Ovary (tissue), 7 donors: ENCODE measurements at regions not wholly inside any gene's neighbourhood (a gene's known extent, or its start where the extent isn't known, plus 50 kb on each side); places are given as distances from the start of the nearest gene placed in this dataset.

Source experiments
- DNase-seq, 5 donors: peaks; one replicate each; pipeline ENCODE4 v3.0.0-alpha.2; 2019 to 2020
- H3K27ac ChIP-seq, 2 donors: fragments of 200-600 bp; one replicate each; pipeline versions ENCODE4 v1.5.1 to v1.8.0; 2019 to 2022
- H3K27me3 ChIP-seq: fragments of 200-600 bp; one replicate; pipeline ENCODE4 v1.8.0; 2022
- H3K36me3 ChIP-seq: fragments of 200-600 bp; sonication (generic); one replicate; pipeline ENCODE4 v1.5.1; 2019
- H3K4me1 ChIP-seq: one replicate; pipeline ENCODE4 v1.8.1; 2013; ENCODE audit warnings: mild to moderate bottlenecking, moderate library complexity; ENCODE audit not compliant: insufficient read depth
- H3K4me3 ChIP-seq: fragments of 200-600 bp; sonication (generic); one replicate; pipeline ENCODE4 v1.5.1; 2017
- H3K9me3 ChIP-seq, 2 donors: fragments of 200-600 bp in 1 of 2; sonication (generic) in 1 of 2; one replicate each; pipeline versions ENCODE4 v1.5.1 to v1.8.1; 2013 to 2019; ENCODE audit warnings: mild to moderate bottlenecking in 1 of 2, moderate library complexity in 1 of 2
- CTCF ChIP-seq, 3 donors: fragments of 450-650 bp in 2 of 3; fragments of 200-600 bp in 1 of 3; IDR thresholded peaks; one replicate each; pipeline versions ENCODE4 v1.5.1 to v1.8.0; 2016 to 2022; ENCODE audit warnings: antibody characterized with exemption in 3 of 3, mild to moderate bottlenecking in 1 of 3
- EP300 ChIP-seq: sonication (generic); formaldehyde crosslinking; IDR thresholded peaks from one replicate; pipeline ENCODE4 v1.6.1; 2017; ENCODE audit warnings: antibody characterized with exemption
- POLR2A ChIP-seq: fragments of 450-650 bp; IDR thresholded peaks from one replicate; pipeline ENCODE4 v1.6.1; 2017; ENCODE audit warnings: antibody characterized with exemption, mild to moderate bottlenecking, moderate library complexity
- WGBS, 3 donors: extraction: QIAGEN DNeasy Blood & Tissue Kit in 1 of 3; methylation state at CpG; one replicate each; pipeline versions ENCODE4 v1.1.5 to v1.1.7; 2013 to 2017; 5-methylcytosine and 5-hydroxymethylcytosine counted together
- intact Hi-C, 4 donors: fragments of 100-400 bp; cut with DNase I; formaldehyde crosslinking; loops; one replicate each; pipeline versions ENCODE4 v1.11.0 to v1.15.1; 2022 to 2023
- donor health status: DM: no; HTN: no; CAD: no; lungs with moderate emphysema.
- donor health status: DM: no; HTN: no; CAD: no.
- donor health status: Bipolar disorder and iron deficiency.
- donor health status: DM: no; HTN: no; CAD: no.
- donor health status: DM: yes; HTN: yes; CAD: no.

GRCh38 chr5:167770461-167770860 lies 521.0 kb upstream of the WWC1 start:
- Histone ChIP-seq H3K4me1 (no peaks in the 10 kb centered on the region), H3K27ac (no peak overlapping the region), H3K36me3 (no peaks in the 10 kb centered on the region), H3K9me3 (no peaks in the 10 kb centered on the region), H3K4me3 (no peak overlapping the region), H3K27me3 (no peaks in the 10 kb centered on the region)
- TF ChIP-seq CTCF (IDR thresholded peaks at IDR 0.05), result no peak
- TF ChIP-seq EP300, result no peak
- TF ChIP-seq POLR2A, result no peak
- no peak for DNase-seq
- intact Hi-C loops, result no loop called here
- 80 to 87% (median 83%) methylated on average over 5 of the region's 5 CpGs for WGBS, 3 donors

GRCh38 chr5:167771571-167771970 lies 519.9 kb upstream of the WWC1 start:
- Histone ChIP-seq H3K9me3 (no peaks in the 10 kb centered on the region), H3K4me3 (no peak overlapping the region), H3K27ac (no peak overlapping the region), H3K4me1 (no peaks in the 10 kb centered on the region), H3K27me3 (no peaks in the 10 kb centered on the region), H3K36me3 (no peaks in the 10 kb centered on the region)
- intact Hi-C loops, result no loop called here
- TF ChIP-seq POLR2A (no peak), EP300 (no peak), CTCF (IDR thresholded peaks at IDR 0.05) (no peak)
- DNase-seq, result no peak
- WGBS, 3 donors, result 88 to 93% (median 90%) methylated on average over 6 of the region's 6 CpGs

GRCh38 chr5:167773668-167774301 lies 517.7 kb upstream of the WWC1 start:
- Histone ChIP-seq H3K27ac (no peak overlapping the region), H3K27me3 (no peaks in the 10 kb centered on the region), H3K36me3 (no peaks in the 10 kb centered on the region), H3K9me3 (no peaks in the 10 kb centered on the region), H3K4me1 (no peaks in the 10 kb centered on the region), H3K4me3 (no peak overlapping the region)
- no peak for DNase-seq
- TF ChIP-seq POLR2A (no peak), CTCF (IDR thresholded peaks at IDR 0.05) (no peak), EP300 (no peak)
- 82 to 90% (median 87%) methylated on average over 5 of the region's 5 CpGs for WGBS, 3 donors
- intact Hi-C loops, result no loop called here

- Histone ChIP-seq H3K27ac (no peak overlapping the region), H3K36me3 (no peaks in the 10 kb centered on the region), H3K4me1 (no peaks in the 10 kb centered on the region), H3K9me3 (no peaks in the 10 kb centered on the region), H3K27me3 (no peaks in the 10 kb centered on the region), H3K4me3 (no peak overlapping the region)
- intact Hi-C loops, result no loop called here
- TF ChIP-seq EP300, result no peak
- no peak for TF ChIP-seq CTCF (IDR thresholded peaks at IDR 0.05)
- TF ChIP-seq POLR2A, result no peak
- no peak for DNase-seq
- WGBS, 3 donors, result 47 to 66% (median 65%) methylated on average over 1 of the region's 1 CpG
These were observed 513.7 kb upstream of the WWC1 start for GRCh38 chr5:167777746-167778145.
